Loucy (cell line): ENCODE measurements at regions not wholly inside any gene's neighbourhood (a gene's known extent, or its start where the extent isn't known, plus 50 kb on each side); places are given as distances from the start of the nearest gene placed in this dataset.

Experiments
- EZH2phosphoT487 ChIP-seq: fragments of 200-600 bp; IDR thresholded peaks from 2 replicates; pipeline ENCODE4 v1.6.1; 2018; ENCODE audit warnings: antibody characterized with exemption, mild to moderate bottlenecking, moderate library complexity, borderline replicate concordance
- TF ChIP-seq, protein P1 (sequence below): fragments of 200-600 bp; sonication (generic); conservative IDR thresholded peaks from 2 replicates; pipeline ENCODE4 v1.5.1; 2014; ENCODE audit warnings: mild to moderate bottlenecking, antibody characterized with exemption, low read length

- TF ChIP-seq, protein P1, sequence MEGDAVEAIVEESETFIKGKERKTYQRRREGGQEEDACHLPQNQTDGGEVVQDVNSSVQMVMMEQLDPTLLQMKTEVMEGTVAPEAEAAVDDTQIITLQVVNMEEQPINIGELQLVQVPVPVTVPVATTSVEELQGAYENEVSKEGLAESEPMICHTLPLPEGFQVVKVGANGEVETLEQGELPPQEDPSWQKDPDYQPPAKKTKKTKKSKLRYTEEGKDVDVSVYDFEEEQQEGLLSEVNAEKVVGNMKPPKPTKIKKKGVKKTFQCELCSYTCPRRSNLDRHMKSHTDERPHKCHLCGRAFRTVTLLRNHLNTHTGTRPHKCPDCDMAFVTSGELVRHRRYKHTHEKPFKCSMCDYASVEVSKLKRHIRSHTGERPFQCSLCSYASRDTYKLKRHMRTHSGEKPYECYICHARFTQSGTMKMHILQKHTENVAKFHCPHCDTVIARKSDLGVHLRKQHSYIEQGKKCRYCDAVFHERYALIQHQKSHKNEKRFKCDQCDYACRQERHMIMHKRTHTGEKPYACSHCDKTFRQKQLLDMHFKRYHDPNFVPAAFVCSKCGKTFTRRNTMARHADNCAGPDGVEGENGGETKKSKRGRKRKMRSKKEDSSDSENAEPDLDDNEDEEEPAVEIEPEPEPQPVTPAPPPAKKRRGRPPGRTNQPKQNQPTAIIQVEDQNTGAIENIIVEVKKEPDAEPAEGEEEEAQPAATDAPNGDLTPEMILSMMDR = no peak
- no peak for TF ChIP-seq EZH2phosphoT487
These were observed 83.8 kb upstream of the CHST15 start for GRCh38 chr10:124177180-124177518.
